ENCODE measurements at regions not wholly inside any gene's neighbourhood (a gene's known extent, or its start where the extent isn't known, plus 50 kb on each side); places are given as distances from the start of the nearest gene placed in this dataset.
"Not testable (repeated sequence)": the region's sequence is repeated elsewhere in the genome, so short reads cannot be mapped to it uniquely, and the experiment has no call there.

GRCh38 chr10:46840393-46841050, 70.7 kb upstream of the PTPN20 start:
- TF ChIP-seq CTCF (IDR thresholded peaks at IDR 0.05); REST (IDR thresholded peaks at IDR 0.05; ENCODE audit: low read depth, low read length); PBX3 (IDR thresholded peaks at IDR 0.05); MEF2A (IDR thresholded peaks at IDR 0.05; ENCODE audit: borderline replicate concordance, low read depth); RXRA (IDR thresholded peaks at IDR 0.05; ENCODE audit: borderline replicate concordance, low read depth); JUND (IDR thresholded peaks at IDR 0.05); MAX (IDR thresholded peaks at IDR 0.05; ENCODE audit: low read depth); FOXM1 (IDR thresholded peaks at IDR 0.05; ENCODE audit: low read depth); CHD2 (IDR thresholded peaks at IDR 0.05; ENCODE audit: low read length, partially characterized antibody); EP300 (IDR thresholded peaks at IDR 0.05; ENCODE audit: borderline replicate concordance in 1 of 2, low read depth in 1 of 2, low read length in 1 of 2); SMC3 (IDR thresholded peaks at IDR 0.05; ENCODE audit: low read depth, low read length): not testable (repeated sequence)
